Erythroblast (primary cell): ENCODE measurements at regions not wholly inside any gene's neighbourhood (a gene's known extent, or its start where the extent isn't known, plus 50 kb on each side); places are given as distances from the start of the nearest gene placed in this dataset.

Source experiments
- GATA1 ChIP-seq: IDR thresholded peaks from 2 replicates; pipeline ENCODE4 v1.6.1; 2011; ENCODE audit warnings: low read depth, mild to moderate bottlenecking, control low read depth, low read length, moderate library complexity
- POLR2A ChIP-seq: IDR thresholded peaks from 2 replicates; pipeline ENCODE4 v1.6.1; 2011; ENCODE audit warnings: mild to moderate bottlenecking, low read length

DNA sequence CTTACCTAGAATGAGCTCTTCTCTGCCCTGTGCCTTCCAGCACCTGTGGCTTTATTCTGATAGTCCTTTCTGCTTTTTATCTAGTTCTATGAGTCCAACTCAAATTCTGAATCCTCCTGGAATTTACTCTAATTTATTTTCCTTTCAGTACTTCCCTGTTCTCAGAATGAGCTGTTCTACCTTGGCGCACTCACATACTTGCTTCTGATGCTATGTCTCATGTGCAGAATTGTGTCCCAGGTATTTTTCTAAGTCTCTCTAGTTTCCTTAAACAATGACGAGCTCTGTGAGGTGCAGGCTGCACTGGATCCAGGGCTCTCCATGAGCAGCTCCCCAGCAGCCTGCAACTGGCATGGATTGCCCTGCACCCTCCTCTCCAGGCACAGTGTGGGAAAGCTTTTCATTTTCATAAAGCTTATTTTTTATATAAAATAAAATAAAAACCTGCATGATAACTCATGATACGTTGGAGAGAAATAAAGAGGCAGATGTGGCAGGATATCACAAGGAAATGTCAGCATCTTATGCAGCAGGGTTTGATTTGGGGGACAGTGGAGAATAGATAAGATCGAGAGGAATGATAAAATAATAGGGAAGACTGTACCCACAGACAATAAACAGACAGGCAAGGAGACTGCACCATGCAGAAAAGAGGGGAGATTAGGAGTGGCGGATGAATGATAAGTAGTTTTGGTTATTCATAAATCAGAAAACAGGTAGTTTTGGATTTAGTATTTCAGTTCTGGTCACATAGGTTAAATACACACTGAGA lies 258.2 kb upstream of the POM121L12 start:
- TF ChIP-seq POLR2A (no peak), GATA1 (no peak)
